ENCODE measurements at regions not wholly inside any gene's neighbourhood (a gene's known extent, or its start where the extent isn't known, plus 50 kb on each side); places are given as distances from the start of the nearest gene placed in this dataset.

DNA sequence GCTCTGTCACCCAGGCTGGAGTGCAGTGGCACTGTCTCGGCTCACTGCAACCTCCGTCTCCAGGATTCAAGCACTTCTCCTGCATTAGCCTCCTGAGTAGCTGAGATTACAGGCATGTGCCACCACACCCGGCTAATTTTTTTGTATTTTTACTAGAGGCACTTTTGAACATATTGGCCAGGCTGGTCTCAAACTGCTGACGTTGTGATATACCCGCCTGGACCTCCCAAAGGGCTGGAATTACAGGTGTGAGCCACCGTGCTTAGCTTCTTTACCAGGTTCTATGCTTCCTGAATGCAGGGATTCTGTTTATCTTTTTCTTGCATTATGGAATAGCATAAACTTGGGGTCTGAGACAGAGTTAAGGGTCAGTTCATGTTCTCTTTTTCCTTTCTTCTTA is 317.9 kb upstream of the RBFOX1 start:
- DNase-seq (ENCODE audit: low read depth in 2 of 2) = no peak

DNA sequence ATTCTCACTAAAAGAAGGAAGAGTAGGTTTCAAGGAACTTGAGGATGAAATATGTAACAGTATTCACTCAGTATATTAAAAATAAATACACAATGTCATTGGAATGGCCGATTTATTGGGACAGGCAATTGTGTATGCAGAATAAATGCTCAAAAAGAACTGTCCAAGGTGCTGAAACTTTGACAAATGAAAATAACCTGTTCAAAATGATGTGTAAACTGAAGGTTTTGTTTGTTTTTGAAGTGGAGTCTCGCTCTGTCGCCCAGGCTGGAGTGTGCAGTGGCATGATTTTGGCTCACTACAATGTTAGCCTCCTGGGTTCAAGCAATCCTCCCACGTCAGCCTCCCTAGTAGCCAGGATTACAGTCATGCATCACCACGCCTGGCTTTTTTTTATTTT is 318.7 kb upstream of the RBFOX1 start:
- DNase-seq (ENCODE audit: low read depth in 2 of 2) = no peak

DNA sequence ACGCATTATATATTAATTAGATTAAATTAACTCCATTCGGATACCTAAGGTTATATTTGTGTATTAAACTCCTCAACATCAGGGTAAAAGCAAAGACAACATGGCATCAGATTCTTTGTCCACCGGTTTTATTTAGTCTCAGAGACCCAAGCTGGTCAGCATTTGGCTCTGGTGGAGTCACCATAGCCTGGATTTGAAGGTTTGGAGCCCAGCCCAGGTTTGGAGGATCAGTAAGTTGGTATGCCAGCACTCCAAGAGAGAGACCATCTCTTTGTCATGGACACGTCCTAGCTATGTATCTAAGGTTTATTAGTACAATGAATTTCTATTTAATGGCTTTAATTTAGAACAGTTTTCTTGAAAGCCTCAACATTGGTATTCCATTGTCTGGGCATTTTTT is 328.4 kb upstream of the RBFOX1 start:
- no peak for DNase-seq (ENCODE audit: low read depth in 2 of 2)

DNA sequence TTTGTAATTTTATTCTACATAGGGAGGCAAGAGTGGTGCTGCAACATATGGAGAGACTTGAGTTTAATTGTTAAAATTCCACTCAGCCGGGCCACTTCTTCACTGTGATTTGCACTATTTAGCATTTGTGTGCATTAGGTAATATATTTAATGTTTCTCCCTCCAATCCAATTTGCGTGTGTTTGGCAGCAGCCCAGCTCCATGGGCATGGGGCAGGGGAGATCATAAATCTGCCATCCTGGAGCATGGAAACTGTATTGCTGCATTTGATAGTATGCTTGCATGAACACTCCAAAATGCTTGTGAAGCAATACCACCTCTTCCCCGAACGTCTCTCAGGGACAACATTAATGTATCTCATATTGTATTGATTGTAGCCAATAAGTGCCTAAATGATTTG is 339.1 kb upstream of the RBFOX1 start:
- DNase-seq (ENCODE audit: low read depth in 2 of 2) = no peak

GRCh38 chr16:6988846-6989245 is 343.8 kb upstream of the RBFOX1 start:
- DNase-seq (ENCODE audit: low read depth in 2 of 2) = no peak

DNA sequence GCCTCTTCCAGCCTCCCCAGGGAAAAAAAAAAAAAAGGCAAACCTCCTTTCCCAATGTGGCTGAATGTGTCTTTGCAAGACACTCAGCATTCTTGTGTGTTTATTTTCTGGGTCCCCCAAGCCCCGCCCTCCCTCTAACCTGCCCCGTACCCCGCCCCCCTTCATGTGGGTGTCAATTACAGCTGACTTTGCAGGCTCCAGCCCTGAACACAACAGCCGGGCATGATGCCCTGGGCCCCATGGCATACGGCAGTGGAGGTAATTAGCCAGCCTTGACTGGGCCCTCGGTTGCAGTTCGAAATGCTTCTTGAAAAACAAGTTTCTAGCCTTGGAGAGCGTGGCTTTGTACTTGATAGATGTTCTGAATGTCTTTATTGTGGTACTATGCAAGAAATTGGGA is 354.7 kb upstream of the RBFOX1 start:
- no peak for DNase-seq (ENCODE audit: low read depth in 2 of 2)

DNA sequence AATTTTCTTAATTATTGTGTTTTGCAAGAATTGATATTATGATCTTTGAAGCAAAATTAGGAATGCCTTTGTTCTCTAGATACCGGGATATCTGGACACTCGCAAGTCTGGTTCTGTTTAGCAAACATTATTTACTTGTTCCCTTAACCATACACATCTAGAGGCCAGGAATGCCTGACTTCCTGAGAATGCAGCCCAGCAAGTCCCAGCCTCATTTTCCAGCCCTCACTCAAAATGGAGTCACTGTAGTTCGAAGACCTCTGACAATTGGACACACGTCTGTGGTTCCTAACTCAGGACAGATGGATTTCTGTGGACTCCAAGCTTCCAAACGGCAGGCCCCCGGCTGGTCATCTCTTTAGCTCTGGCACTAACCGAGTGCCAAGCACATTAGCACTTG is 355.4 kb upstream of the RBFOX1 start:
- no peak for DNase-seq (ENCODE audit: low read depth in 2 of 2)

DNA sequence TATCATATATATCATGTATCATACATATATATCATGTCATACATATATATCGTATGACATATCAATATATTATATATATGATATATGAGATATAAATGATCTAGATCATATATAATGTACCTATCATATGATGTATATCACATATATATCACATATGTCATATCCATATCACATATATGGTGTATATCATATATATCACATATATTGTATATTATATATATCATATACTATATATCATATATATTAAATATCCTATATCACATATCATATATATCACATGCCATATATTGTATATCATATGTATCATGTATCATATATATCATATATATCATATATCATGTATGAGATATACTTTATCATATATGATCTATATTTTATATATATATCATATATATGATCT is 355.9 kb upstream of the RBFOX1 start:
- DNase-seq (ENCODE audit: low read depth in 2 of 2) = no peak

- no peak for DNase-seq (ENCODE audit: low read depth in 2 of 2)
These were observed 362.3 kb upstream of the RBFOX1 start for GRCh38 chr16:6970171-6970857.

- no peak for DNase-seq (ENCODE audit: low read depth in 2 of 2)
These were observed 363.1 kb upstream of the RBFOX1 start for GRCh38 chr16:6969594-6969993.

DNA sequence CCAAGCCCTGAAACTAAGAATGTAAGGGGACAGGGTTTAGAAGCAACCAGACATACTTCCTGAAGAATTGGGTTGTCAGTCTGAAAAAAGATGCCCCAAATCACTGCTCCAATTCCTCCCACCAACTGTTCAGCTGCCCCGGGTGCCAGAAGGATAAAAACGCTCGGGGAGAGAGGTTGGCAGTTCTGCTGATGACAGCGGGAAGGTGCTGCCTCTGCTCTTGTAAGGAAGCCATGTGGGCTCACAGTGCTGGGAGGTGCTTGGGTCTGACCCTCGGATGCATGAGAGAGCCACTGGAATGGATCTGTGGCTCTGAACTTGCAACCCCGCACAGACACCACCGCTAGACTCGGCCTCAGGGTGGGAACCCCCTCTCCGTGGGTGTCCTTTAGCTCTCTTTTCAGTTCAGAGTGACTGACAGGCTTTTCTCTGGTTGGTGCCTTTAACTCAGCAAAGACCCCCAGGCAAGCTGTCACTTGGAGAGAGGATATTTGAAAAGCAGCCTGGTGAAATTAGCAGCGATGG is 364.8 kb upstream of the RBFOX1 start:
- DNase-seq (ENCODE audit: low read depth in 2 of 2) = no peak

- no peak for DNase-seq (ENCODE audit: low read depth in 2 of 2)
These were observed 365.7 kb upstream of the RBFOX1 start for GRCh38 chr16:6966925-6967324.

GRCh38 chr16:6964679-6965078 is 368.0 kb upstream of the RBFOX1 start:
- DNase-seq (ENCODE audit: low read depth in 2 of 2) = no peak

DNA sequence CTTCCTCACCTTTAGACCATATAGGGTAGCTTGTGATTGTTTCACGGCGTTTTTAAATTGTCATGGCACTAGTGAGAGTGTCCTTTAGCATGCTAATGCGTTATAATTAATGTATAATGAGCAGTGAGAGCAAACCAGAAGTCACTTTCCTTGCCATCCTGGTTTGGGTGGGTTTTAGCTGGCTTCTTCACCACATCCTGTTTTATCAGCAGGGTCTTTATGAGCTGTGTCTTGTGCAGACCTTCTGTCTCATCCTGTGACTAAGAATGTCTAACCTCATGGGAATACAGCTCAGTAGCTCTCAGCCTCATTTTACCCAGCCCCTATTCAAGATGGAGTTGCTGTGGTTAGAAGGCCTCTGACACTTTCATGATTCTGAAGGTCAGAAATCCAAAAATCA is 370.9 kb upstream of the RBFOX1 start:
- no peak for DNase-seq (ENCODE audit: low read depth in 2 of 2)

GRCh38 chr16:6958184-6958583 is 374.5 kb upstream of the RBFOX1 start:
- no peak for DNase-seq (ENCODE audit: low read depth in 2 of 2)

GRCh38 chr16:6957681-6958080 is 375.0 kb upstream of the RBFOX1 start:
- no peak for DNase-seq (ENCODE audit: low read depth in 2 of 2)

DNA sequence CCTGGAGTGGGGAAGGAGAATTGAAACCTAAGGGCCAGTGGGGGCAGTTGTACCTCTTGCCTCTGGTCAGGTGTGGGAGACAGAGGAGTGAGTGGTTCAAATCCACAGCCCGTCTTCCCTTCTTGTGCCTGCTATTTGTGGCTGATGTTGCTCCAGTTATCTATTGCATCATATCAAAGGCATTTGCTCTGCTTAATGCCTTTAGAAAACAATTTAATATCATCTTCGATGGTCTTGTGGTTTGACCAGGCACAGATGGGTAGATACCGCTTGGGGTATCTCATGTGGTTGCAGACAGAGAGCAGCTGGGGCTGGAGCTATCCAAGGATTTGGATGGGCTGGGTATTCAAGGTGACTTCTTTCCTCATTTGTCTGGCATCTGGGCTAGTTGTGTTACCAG is 376.1 kb upstream of the RBFOX1 start:
- no peak for DNase-seq (ENCODE audit: low read depth in 2 of 2)

DNA sequence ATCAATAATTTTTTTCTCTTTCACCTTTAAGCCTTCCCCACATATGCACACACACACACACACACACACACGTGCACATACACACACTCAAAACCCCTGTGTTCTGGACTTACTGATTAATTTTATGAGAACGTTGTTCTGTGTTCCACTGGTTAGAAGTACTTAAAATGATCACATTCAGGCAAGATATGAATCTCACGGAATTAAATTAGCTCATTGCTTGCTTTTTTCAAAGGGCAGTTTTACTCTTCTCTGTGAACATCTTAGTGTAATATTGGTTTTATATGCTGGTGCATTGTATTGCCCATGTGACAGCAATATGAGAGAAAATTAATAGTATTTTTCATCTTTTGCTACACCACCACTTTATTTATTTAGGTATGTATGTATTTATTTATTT is 377.3 kb upstream of the RBFOX1 start:
- no peak for DNase-seq (ENCODE audit: low read depth in 2 of 2)

GRCh38 chr16:6949240-6949639 is 383.4 kb upstream of the RBFOX1 start:
- no peak for DNase-seq (ENCODE audit: low read depth in 2 of 2)

GRCh38 chr16:6947291-6947690 is 385.4 kb upstream of the RBFOX1 start:
- no peak for DNase-seq (ENCODE audit: low read depth in 2 of 2)

- DNase-seq (ENCODE audit: low read depth in 2 of 2) = no peak
These were observed 385.8 kb upstream of the RBFOX1 start for GRCh38 chr16:6946802-6947201.

GRCh38 chr16:6946106-6946505 is 386.5 kb upstream of the RBFOX1 start:
- DNase-seq (ENCODE audit: low read depth in 2 of 2) = no peak

DNA sequence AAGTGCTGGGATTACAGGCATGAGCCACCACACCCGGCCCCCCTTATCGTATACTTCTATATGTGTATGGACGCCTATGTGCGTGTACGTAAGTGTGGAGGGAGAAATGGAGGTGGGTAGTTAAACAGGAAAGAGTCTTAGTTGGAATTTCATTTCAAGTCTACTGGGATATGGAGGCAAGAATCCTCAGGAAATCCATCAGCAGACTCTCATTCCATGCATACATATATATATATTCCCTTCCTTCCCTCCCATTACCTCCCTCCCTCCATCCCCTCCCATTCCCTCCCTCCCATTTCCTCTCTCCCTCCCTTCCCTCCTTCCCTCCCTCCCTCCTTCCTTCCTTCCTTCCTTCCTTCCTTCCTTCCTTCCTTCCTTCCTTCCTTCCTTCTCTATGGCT is 391.7 kb upstream of the RBFOX1 start:
- DNase-seq (ENCODE audit: low read depth in 2 of 2) = no peak

GRCh38 chr16:6937641-6938040 is 395.0 kb upstream of the RBFOX1 start:
- DNase-seq (ENCODE audit: low read depth in 2 of 2) = no peak

Data from stimulated activated CD8-positive, alpha-beta memory T cell treated with anti-CD3 and anti-CD28 coated beads, Interleukin-15, amount 100 ng/mL, for 4 hours (primary cell).